Neural cell (in vitro differentiated cells): ENCODE measurements at regions not wholly inside any gene's neighbourhood (a gene's known extent, or its start where the extent isn't known, plus 50 kb on each side); places are given as distances from the start of the nearest gene placed in this dataset.

ENCODE experiments used
- H2AFZ ChIP-seq: fragments of 200-600, 300-800 bp; sonication (generic), shearing (Covaris generic); 2 replicates; pipeline ENCODE4 v1.6.0; 2014; ENCODE audit warnings: low read depth, mild to moderate bottlenecking, antibody characterized with exemption, low read length, moderate library complexity
- H3F3A ChIP-seq: fragments of 200-600 bp; shearing (Covaris generic); 2 replicates; pipeline ENCODE4 v1.6.1; 2016; ENCODE audit warnings: mild to moderate bottlenecking, moderate library complexity, mixed read lengths, antibody characterized with exemption, low read length; ENCODE audit not compliant: insufficient read depth, poor library complexity, severe bottlenecking
- H3K27ac ChIP-seq: fragments of 200-600, 300-800 bp; sonication (generic), shearing (Covaris generic); 2 replicates; pipeline ENCODE4 v1.5.1; 2014; ENCODE audit warnings: mild to moderate bottlenecking, low read length, moderate library complexity
- H3K27me3 ChIP-seq: fragments of 300-800, 200-600 bp; sonication (generic), shearing (Covaris generic); 2 replicates; pipeline ENCODE4 v1.6.0; 2014; ENCODE audit warnings: mild to moderate bottlenecking, low read depth, low read length, moderate library complexity; ENCODE audit not compliant: insufficient read depth
- H3K36me3 ChIP-seq: fragments of 300-800, 200-600 bp; sonication (generic), shearing (Covaris generic); 2 replicates; pipeline ENCODE4 v1.5.1; 2014; ENCODE audit warnings: mild to moderate bottlenecking, antibody characterized with exemption, low read length, moderate library complexity; ENCODE audit not compliant: insufficient read depth
- H3K4me2 ChIP-seq: fragments of 300-800, 200-600 bp; sonication (generic), shearing (Covaris generic); 2 replicates; pipeline ENCODE4 v1.6.0; 2014; ENCODE audit warnings: mild to moderate bottlenecking, low read length
- H3K4me3 ChIP-seq: fragments of 300-800, 200-600 bp; sonication (generic), shearing (Covaris generic); 2 replicates; pipeline ENCODE4 v1.5.1; 2014; ENCODE audit warnings: mild to moderate bottlenecking, low read length, moderate library complexity
- H3K79me2 ChIP-seq: fragments of 200-600 bp; shearing (Covaris generic); replicated peaks from 2 replicates; pipeline ENCODE4 v1.6.0; 2014; ENCODE audit warnings: mild to moderate bottlenecking, low read length, moderate library complexity; ENCODE audit not compliant: insufficient read depth
- H3K9ac ChIP-seq: fragments of 300-800, 200-600 bp; sonication (generic), shearing (Covaris generic); 2 replicates; pipeline ENCODE4 v1.6.1; 2016; ENCODE audit warnings: mild to moderate bottlenecking, low read length, mixed read lengths
- H3K9me2 ChIP-seq: fragments of 200-600 bp; shearing (Covaris generic); 2 replicates; pipeline ENCODE4 v1.6.1; 2016; ENCODE audit warnings: mild to moderate bottlenecking, low read length, mixed read lengths; ENCODE audit not compliant: insufficient read depth
- H3K9me3 ChIP-seq: fragments of 200-600, 300-800 bp; sonication (generic), shearing (Covaris generic); 2 replicates; pipeline ENCODE4 v1.6.1; 2016; ENCODE audit warnings: mild to moderate bottlenecking, mixed run types, low read length, moderate library complexity, mixed read lengths
- H4K20me1 ChIP-seq: fragments of 200-600 bp; shearing (Covaris generic); 2 replicates; pipeline ENCODE4 v1.6.1; 2016; ENCODE audit warnings: mild to moderate bottlenecking, mixed run types; ENCODE audit not compliant: insufficient read depth
- CTCF ChIP-seq: fragments of 450-650 bp; IDR thresholded peaks from 2 replicates; pipeline ENCODE4 v1.5.1; 2014; ENCODE audit warnings: antibody characterized with exemption, mild to moderate bottlenecking, moderate library complexity; ENCODE audit not compliant: poor library complexity, severe bottlenecking
- EP300 ChIP-seq: fragments of 450-650 bp; conservative IDR thresholded peaks from 2 replicates; pipeline ENCODE4 v1.6.1; 2014; ENCODE audit warnings: antibody characterized with exemption, mild to moderate bottlenecking, moderate library complexity; ENCODE audit not compliant: poor library complexity, severe bottlenecking
- EZH2 ChIP-seq: fragments of 200-600, 300-800 bp; shearing (Covaris generic), sonication (generic); IDR thresholded peaks from 2 replicates; pipeline ENCODE4 v1.6.1; 2014; ENCODE audit warnings: antibody characterized with exemption, low read length, borderline replicate concordance, mild to moderate bottlenecking; ENCODE audit not compliant: insufficient read depth, poor library complexity, severe bottlenecking
- MXI1 ChIP-seq: fragments of 450-650 bp; conservative IDR thresholded peaks from 2 replicates; pipeline ENCODE4 v1.6.1; 2014; ENCODE audit warnings: antibody characterized with exemption, mild to moderate bottlenecking; ENCODE audit not compliant: poor library complexity, severe bottlenecking
- POLR2AphosphoS5 ChIP-seq: IDR thresholded peaks from 2 replicates; pipeline ENCODE4 v1.6.1; 2012
- RAD21 ChIP-seq: fragments of 450-650 bp; conservative IDR thresholded peaks from 2 replicates; pipeline ENCODE4 v1.6.1; 2014; ENCODE audit warnings: antibody characterized with exemption, mild to moderate bottlenecking, moderate library complexity
- REST ChIP-seq: IDR thresholded peaks from 2 replicates; pipeline ENCODE4 v1.6.1; 2012; ENCODE audit warnings: borderline replicate concordance
- SMC3 ChIP-seq: fragments of 450-650 bp; conservative IDR thresholded peaks from 2 replicates; pipeline ENCODE4 v1.6.1; 2014; ENCODE audit warnings: antibody characterized with exemption, mild to moderate bottlenecking, moderate library complexity; ENCODE audit not compliant: poor library complexity
- TAF1 ChIP-seq: IDR thresholded peaks from 2 replicates; pipeline ENCODE4 v1.6.1; 2012; ENCODE audit warnings: low read depth

- Histone ChIP-seq H3K9me2 (no peaks in the 10 kb centered on the region), H3K27me3 (no peaks in the 10 kb centered on the region), H3F3A (no peaks in the 10 kb centered on the region), H3K36me3 (no peaks in the 10 kb centered on the region), H3K9me3 (no peaks in the 10 kb centered on the region), H3K27ac (no peak overlapping the region), H3K4me2 (no peak overlapping the region), H4K20me1 (no peaks in the 10 kb centered on the region), H2AFZ (no peak overlapping the region), H3K9ac (no peak overlapping the region), H3K79me2 (no peaks in the 10 kb centered on the region), H3K4me3 (no peak overlapping the region)
- TF ChIP-seq TAF1 (no peak), CTCF (no peak), REST (no peak), MXI1 (no peak), RAD21 (no peak), POLR2AphosphoS5 (no peak), SMC3 (no peak), EZH2 (no peak), EP300 (no peak)
Measured at GRCh38 chr3:86733257-86733656, 257.7 kb downstream of the VGLL3 start.

- no peak overlapping the region for H3K9ac ChIP-seq
- no peaks in the 10 kb centered on the region for H3K27me3 ChIP-seq
- no peak overlapping the region for H2AFZ ChIP-seq
- H3F3A ChIP-seq, result no peaks in the 10 kb centered on the region
- H3K4me3 ChIP-seq, result no peak overlapping the region
- TF ChIP-seq EZH2 (no peak), CTCF (no peak), RAD21 (no peak), REST (no peak), TAF1 (no peak), EP300 (no peak), SMC3 (no peak), POLR2AphosphoS5 (no peak), MXI1 (no peak)
- H3K9me3 ChIP-seq, result no peaks in the 10 kb centered on the region
- no peaks in the 10 kb centered on the region for H3K79me2 ChIP-seq
- no peaks in the 10 kb centered on the region for H4K20me1 ChIP-seq
- no peaks in the 10 kb centered on the region for H3K9me2 ChIP-seq
- no peak overlapping the region for H3K4me2 ChIP-seq
- H3K27ac ChIP-seq, result no peak overlapping the region
- H3K36me3 ChIP-seq, result no peaks in the 10 kb centered on the region
Measured at GRCh38 chr3:86731501-86731901, 259.4 kb downstream of the VGLL3 start.
